ENCODE measurements at regions not wholly inside any gene's neighbourhood (a gene's known extent, or its start where the extent isn't known, plus 50 kb on each side); places are given as distances from the start of the nearest gene placed in this dataset.

DNA sequence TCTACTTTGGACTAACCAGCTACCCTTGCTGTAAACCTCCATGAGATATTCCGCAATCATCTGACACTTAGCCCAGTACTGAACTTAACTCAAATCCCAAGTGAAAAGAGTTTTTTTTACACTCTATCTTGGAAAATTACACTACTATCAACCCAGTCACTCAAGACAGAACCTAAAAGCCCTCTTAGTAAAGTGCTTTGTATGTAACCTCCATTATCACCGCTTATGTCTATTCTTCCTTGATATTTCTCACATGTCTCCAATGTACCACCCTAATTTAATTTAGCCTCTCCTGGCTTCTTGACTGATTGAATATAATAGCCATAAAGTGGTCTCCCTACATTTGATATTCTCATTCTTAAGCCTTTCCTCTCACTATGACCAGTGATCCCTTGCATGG, 168.8 kb upstream of the SYT1 start:
- TF ChIP-seq CTCF (conservative IDR thresholded peaks at IDR 0.05; ENCODE audit: low read length): no peak
- TF ChIP-seq EZH2phosphoT487 (IDR thresholded peaks at IDR 0.05; ENCODE audit: borderline replicate concordance): no peak

Data from Loucy (cell line).